NCI-H1694 (cell line): ENCODE measurements at regions not wholly inside any gene's neighbourhood (a gene's known extent, or its start where the extent isn't known, plus 50 kb on each side); places are given as distances from the start of the nearest gene placed in this dataset.
"Not testable (repeated sequence)": the region's sequence is repeated elsewhere in the genome, so short reads cannot be mapped to it uniquely, and the experiment has no call there.

ENCODE experiments used
- DNase-seq: peaks from one replicate; lab custom pipeline; 2025; lab: John Stamatoyannopoulos, UW

GRCh38 chr19:29054886-29055675 is 157.9 kb downstream of the UQCRFS1 start:
- no peak for DNase-seq

- no peak for DNase-seq
Measured at GRCh38 chr19:29048873-29049272, 164.1 kb downstream of the UQCRFS1 start.

GRCh38 chr19:29045679-29046254 is 167.2 kb downstream of the UQCRFS1 start:
- DNase-seq = no peak

GRCh38 chr19:29044037-29044436 is 168.9 kb downstream of the UQCRFS1 start:
- DNase-seq = no peak

GRCh38 chr19:29042450-29042849 is 170.5 kb downstream of the UQCRFS1 start:
- DNase-seq = no peak

GRCh38 chr19:29040951-29041350 is 172.0 kb downstream of the UQCRFS1 start:
- DNase-seq = no peak

GRCh38 chr19:29040292-29040691 is 172.7 kb downstream of the UQCRFS1 start:
- DNase-seq = no peak

GRCh38 chr19:29039036-29039435 is 173.9 kb downstream of the UQCRFS1 start:
- DNase-seq = not testable (repeated sequence)

- DNase-seq = no peak
Measured at GRCh38 chr19:29031216-29031615, 181.7 kb downstream of the UQCRFS1 start.

- no peak for DNase-seq
Measured at GRCh38 chr19:29029268-29029958, 183.5 kb downstream of the UQCRFS1 start.

GRCh38 chr19:29022599-29022998 is 190.4 kb downstream of the UQCRFS1 start:
- no peak for DNase-seq

- DNase-seq = no peak
Measured at GRCh38 chr19:29022165-29022564, 190.8 kb downstream of the UQCRFS1 start.

- DNase-seq = no peak
Measured at GRCh38 chr19:29021232-29021916, 191.6 kb downstream of the UQCRFS1 start.

- DNase-seq = no peak
Measured at GRCh38 chr19:29019403-29019802, 193.5 kb downstream of the UQCRFS1 start.

- no peak for DNase-seq
Measured at GRCh38 chr19:29018542-29018941, 194.4 kb downstream of the UQCRFS1 start.

- no peak for DNase-seq
Measured at GRCh38 chr19:29017788-29018187, 195.2 kb downstream of the UQCRFS1 start.

GRCh38 chr19:29016926-29017760 is 195.8 kb downstream of the UQCRFS1 start:
- no peak for DNase-seq

GRCh38 chr19:29016353-29016752 is 196.6 kb downstream of the UQCRFS1 start:
- DNase-seq = no peak

GRCh38 chr19:29015569-29015968 is 197.4 kb downstream of the UQCRFS1 start:
- no peak for DNase-seq

GRCh38 chr19:29014857-29015436 is 198.0 kb downstream of the UQCRFS1 start:
- no peak for DNase-seq

GRCh38 chr19:29013988-29014387 is 199.0 kb downstream of the UQCRFS1 start:
- DNase-seq = no peak
